ENCODE measurements at regions not wholly inside any gene's neighbourhood (a gene's known extent, or its start where the extent isn't known, plus 50 kb on each side); places are given as distances from the start of the nearest gene placed in this dataset.
"Not testable (repeated sequence)": the region's sequence is repeated elsewhere in the genome, so short reads cannot be mapped to it uniquely, and the experiment has no call there.

DNA sequence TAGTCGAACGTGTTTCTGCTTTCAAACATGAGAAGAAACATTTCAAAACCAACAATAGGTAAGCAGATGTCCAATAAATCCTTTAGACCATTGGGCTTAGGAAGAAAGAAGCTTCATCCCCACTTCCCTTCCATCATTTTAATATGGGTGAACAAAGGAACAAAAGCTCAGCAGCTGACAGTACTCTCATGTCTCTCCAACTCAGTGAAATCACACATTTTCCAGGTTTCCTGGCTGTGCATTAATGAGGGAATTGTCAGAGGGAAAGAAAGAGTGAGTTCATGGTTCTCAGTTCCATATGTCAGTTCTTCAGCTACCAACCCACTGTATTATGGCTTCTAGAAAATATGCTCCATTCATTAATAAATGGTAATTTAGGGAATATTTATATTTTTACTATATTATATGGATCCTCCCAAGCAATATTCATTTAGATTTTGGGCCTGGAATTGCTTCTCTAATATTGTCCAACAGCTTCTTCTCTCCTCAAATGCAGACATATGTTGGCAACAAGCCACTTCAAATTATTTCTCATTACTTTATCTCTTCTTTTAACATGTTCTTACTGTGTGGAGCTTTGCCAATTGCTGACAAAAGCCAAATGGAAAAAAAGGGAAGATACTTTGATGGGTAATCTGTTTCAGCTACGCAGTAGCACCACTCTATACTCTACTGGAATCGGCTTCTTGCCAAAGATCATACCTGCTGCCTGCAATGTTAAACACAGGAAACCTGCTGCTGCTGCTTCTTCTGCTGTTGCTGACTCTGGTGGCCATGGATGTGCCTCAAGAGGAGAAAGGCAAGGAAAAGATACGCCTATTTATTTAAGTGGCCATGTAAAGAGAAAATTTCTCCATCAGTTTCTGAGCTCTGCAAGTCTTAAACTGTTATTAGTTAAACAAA, 1757.6 kb downstream of the ARAP2 start:
- no peak overlapping the region for H3K4me3 ChIP-seq (ENCODE audit: low read length)
- ATAC-seq (no peak), DNase-seq (no peak)
- 87% methylated on average over 5 of the region's 5 CpGs for WGBS (ENCODE audit: insufficient coverage)
- no peak overlapping the region for H3K27ac ChIP-seq (ENCODE audit: low read length)
- Mint-ChIP-seq H3K27me3 (ENCODE audit: low read depth in 2 of 2) (no peaks in the 10 kb centered on the region), H3K4me3 (no peak overlapping the region), H3K4me1 (no peaks in the 10 kb centered on the region), H3K9me3 (peaks cover 10 to 12% of the 10 kb centered on the region in 2 donors), H3K27ac (no peak overlapping the region), H3K36me3 (peaks cover 7% of the 10 kb centered on the region)
- H3K27me3 ChIP-seq (ENCODE audit: control insufficient read depth, insufficient read depth, low read length): no peaks in the 10 kb centered on the region
- H3K9me3 ChIP-seq (ENCODE audit: control insufficient read depth, insufficient read depth, low read length): no peaks in the 10 kb centered on the region
- intact Hi-C loops (cut with micrococcal nuclease): no loop called here
- no peaks in the 10 kb centered on the region for H3K36me3 ChIP-seq (ENCODE audit: control insufficient read depth, insufficient read depth, low read length)
- TF ChIP-seq, protein P1, sequence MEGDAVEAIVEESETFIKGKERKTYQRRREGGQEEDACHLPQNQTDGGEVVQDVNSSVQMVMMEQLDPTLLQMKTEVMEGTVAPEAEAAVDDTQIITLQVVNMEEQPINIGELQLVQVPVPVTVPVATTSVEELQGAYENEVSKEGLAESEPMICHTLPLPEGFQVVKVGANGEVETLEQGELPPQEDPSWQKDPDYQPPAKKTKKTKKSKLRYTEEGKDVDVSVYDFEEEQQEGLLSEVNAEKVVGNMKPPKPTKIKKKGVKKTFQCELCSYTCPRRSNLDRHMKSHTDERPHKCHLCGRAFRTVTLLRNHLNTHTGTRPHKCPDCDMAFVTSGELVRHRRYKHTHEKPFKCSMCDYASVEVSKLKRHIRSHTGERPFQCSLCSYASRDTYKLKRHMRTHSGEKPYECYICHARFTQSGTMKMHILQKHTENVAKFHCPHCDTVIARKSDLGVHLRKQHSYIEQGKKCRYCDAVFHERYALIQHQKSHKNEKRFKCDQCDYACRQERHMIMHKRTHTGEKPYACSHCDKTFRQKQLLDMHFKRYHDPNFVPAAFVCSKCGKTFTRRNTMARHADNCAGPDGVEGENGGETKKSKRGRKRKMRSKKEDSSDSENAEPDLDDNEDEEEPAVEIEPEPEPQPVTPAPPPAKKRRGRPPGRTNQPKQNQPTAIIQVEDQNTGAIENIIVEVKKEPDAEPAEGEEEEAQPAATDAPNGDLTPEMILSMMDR (IDR thresholded peaks at IDR 0.05): no peak
- no peaks in the 10 kb centered on the region for H3K4me1 ChIP-seq (ENCODE audit: control insufficient read depth, insufficient read depth, low read length)

DNA sequence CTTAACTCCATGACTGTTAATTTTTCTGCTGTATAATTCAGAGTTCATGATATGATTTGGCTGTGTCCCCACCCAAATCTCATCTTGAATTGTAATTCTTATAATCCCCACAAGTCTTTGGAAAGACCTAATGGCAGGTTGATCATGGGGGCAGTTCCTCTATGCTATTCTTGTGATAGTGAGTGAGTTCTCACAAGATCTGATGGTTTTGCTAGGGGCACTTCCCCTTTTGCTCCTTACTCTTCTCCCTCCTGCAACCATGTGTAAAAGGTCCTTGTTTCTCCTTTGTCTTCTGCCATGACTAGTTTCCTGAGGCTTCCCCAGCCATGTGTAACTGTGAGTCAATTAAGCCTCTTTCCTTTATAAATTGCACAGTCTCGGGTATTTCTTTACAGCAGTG, 1751.9 kb downstream of the ARAP2 start:
- Mint-ChIP-seq H3K4me3 (no peak overlapping the region), H3K9me3 (peaks cover 15 to 17% of the 10 kb centered on the region in 2 donors), H3K36me3 (peaks cover 5% of the 10 kb centered on the region), H3K4me1 (no peaks in the 10 kb centered on the region), H3K27ac (no peak overlapping the region), H3K27me3 (ENCODE audit: low read depth in 2 of 2) (no peaks in the 10 kb centered on the region)
- no peaks in the 10 kb centered on the region for H3K36me3 ChIP-seq (ENCODE audit: control insufficient read depth, insufficient read depth, low read length)
- H3K4me1 ChIP-seq (ENCODE audit: control insufficient read depth, insufficient read depth, low read length): no peaks in the 10 kb centered on the region
- intact Hi-C loops (cut with micrococcal nuclease): no loop called here
- H3K9me3 ChIP-seq (ENCODE audit: control insufficient read depth, insufficient read depth, low read length): no peaks in the 10 kb centered on the region
- no peak overlapping the region for H3K4me3 ChIP-seq (ENCODE audit: low read length)
- 72% methylated on average over 1 of the region's 1 CpG for WGBS (ENCODE audit: insufficient coverage)
- H3K27ac ChIP-seq (ENCODE audit: low read length): no peak overlapping the region
- TF ChIP-seq, protein P1 (IDR thresholded peaks at IDR 0.05): no peak
- ATAC-seq (no peak), DNase-seq (no peak)
- no peaks in the 10 kb centered on the region for H3K27me3 ChIP-seq (ENCODE audit: control insufficient read depth, insufficient read depth, low read length)

DNA sequence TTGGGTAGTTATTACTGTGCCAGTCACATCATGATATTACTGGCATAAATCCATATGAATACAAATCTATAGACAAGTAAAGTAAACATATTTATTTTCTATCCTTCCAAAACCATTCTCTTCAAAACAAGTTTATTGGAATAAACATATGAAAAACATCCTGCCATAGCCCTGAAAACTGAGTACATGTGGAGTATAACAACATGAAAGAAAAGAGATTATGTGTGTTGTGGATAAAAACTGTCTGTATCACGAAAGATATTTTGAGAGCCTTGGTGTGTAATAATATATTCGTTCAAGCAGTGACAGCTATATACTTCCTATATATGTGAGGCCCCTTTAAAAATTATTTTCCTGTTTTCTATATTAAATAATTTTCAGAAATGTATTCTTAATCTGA, 1742.2 kb downstream of the ARAP2 start:
- TF ChIP-seq, protein P1 (IDR thresholded peaks at IDR 0.05): no peak
- no CpG with 5 or more reads among the region's 2 CpGs for WGBS (ENCODE audit: insufficient coverage)
- Histone ChIP-seq H3K27ac (ENCODE audit: low read length) (no peak overlapping the region), H3K9me3 (ENCODE audit: control insufficient read depth, insufficient read depth, low read length) (no peaks in the 10 kb centered on the region), H3K36me3 (ENCODE audit: control insufficient read depth, insufficient read depth, low read length) (no peaks in the 10 kb centered on the region), H3K4me1 (ENCODE audit: control insufficient read depth, insufficient read depth, low read length) (no peaks in the 10 kb centered on the region), H3K27me3 (ENCODE audit: control insufficient read depth, insufficient read depth, low read length) (no peaks in the 10 kb centered on the region), H3K4me3 (ENCODE audit: low read length) (no peak overlapping the region)
- intact Hi-C loops (cut with micrococcal nuclease): no loop called here
- Mint-ChIP-seq H3K36me3 (no peaks in the 10 kb centered on the region), H3K27me3 (ENCODE audit: low read depth in 2 of 2) (no peaks in the 10 kb centered on the region), H3K27ac (no peak overlapping the region), H3K9me3 (peaks cover 2 to 19% of the 10 kb centered on the region in 2 donors), H3K4me1 (no peaks in the 10 kb centered on the region), H3K4me3 (no peak overlapping the region)
- no peak for ATAC-seq
- DNase-seq: no peak

DNA sequence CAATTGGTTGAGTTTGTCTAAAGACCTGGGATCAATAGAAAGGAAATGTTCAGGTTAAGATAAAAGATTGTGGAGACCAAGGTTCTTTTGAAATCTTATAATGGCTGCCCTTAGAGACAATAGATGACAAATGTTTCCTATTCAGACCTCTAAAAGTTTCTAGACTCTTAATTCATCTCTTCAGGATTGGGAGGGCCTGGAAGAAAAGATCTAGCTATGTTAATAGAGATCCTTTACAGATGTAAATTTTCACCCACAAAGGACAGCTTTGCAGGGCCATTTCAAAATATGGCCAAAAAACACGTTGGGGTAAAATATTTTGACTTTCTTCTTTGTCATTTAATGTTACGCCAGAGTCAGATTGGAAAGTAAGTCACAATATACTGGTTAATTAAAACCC, 1739.6 kb downstream of the ARAP2 start:
- H3K27ac Mint-ChIP-seq; intact Hi-C loops (cut with micrococcal nuclease); H3K27me3 Mint-ChIP-seq (ENCODE audit: low read depth in 2 of 2); H3K4me1 ChIP-seq (ENCODE audit: control insufficient read depth, insufficient read depth, low read length); H3K36me3 ChIP-seq (ENCODE audit: control insufficient read depth, insufficient read depth, low read length); ATAC-seq; H3K4me1 Mint-ChIP-seq; H3K9me3 ChIP-seq (ENCODE audit: control insufficient read depth, insufficient read depth, low read length); H3K27me3 ChIP-seq (ENCODE audit: control insufficient read depth, insufficient read depth, low read length); DNase-seq; H3K27ac ChIP-seq (ENCODE audit: low read length); H3K4me3 ChIP-seq (ENCODE audit: low read length); H3K36me3 Mint-ChIP-seq; H3K4me3 Mint-ChIP-seq: not testable (repeated sequence)
- 55% methylated on average over 2 of the region's 2 CpGs for WGBS (ENCODE audit: insufficient coverage)
- peaks cover 2 to 19% of the 10 kb centered on the region in 2 donors for H3K9me3 Mint-ChIP-seq

DNA sequence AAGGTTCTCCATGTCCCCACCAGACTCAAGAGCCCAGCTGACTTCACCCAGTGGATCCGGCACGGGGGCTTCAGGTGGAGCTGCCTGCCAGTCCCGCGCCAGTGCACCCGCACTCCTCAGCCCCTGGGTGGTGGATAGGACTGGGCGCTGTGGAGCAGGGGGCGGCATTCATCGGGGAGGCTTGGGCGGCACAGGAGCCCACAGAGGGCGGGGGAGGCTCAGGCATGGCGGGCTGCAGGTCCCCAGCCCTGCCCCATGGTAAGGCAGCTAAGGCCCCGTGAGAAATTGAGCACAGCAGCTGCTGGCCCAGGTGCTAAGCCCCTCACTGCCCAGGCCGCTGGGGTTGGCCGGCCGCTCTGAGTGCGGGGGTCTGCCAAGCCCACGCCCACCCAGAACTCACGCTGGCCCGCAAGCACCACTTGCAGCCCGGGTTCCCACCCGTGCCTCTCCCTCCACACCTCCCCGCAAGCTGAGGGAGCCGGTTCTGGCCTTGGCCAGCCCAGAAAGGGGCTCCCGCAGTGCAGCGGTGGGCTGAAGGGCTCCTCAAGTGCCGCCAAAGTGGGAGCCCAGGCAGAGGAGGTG, 1737.7 kb downstream of the ARAP2 start:
- H3K27me3 ChIP-seq (ENCODE audit: control insufficient read depth, insufficient read depth, low read length); H3K4me3 ChIP-seq (ENCODE audit: low read length); H3K27me3 Mint-ChIP-seq (ENCODE audit: low read depth in 2 of 2); H3K4me3 Mint-ChIP-seq; DNase-seq; H3K36me3 ChIP-seq (ENCODE audit: control insufficient read depth, insufficient read depth, low read length); H3K36me3 Mint-ChIP-seq; H3K27ac Mint-ChIP-seq; H3K27ac ChIP-seq (ENCODE audit: low read length); H3K4me1 ChIP-seq (ENCODE audit: control insufficient read depth, insufficient read depth, low read length); ATAC-seq; H3K4me1 Mint-ChIP-seq; intact Hi-C loops (cut with micrococcal nuclease); H3K9me3 ChIP-seq (ENCODE audit: control insufficient read depth, insufficient read depth, low read length): not testable (repeated sequence)
- 92% methylated on average over 26 of the region's 26 CpGs for WGBS (ENCODE audit: insufficient coverage)
- peaks cover 3 to 21% of the 10 kb centered on the region in 2 donors for H3K9me3 Mint-ChIP-seq

All from natural killer cell (primary cell).